Activated CD4-positive, alpha-beta T cell treated with anti-CD3 and anti-CD28 coated beads for 36 hours (primary cell): ENCODE measurements at regions not wholly inside any gene's neighbourhood (a gene's known extent, or its start where the extent isn't known, plus 50 kb on each side); places are given as distances from the start of the nearest gene placed in this dataset.

Experiments
- ATAC-seq: fragments of 200-7000 bp; cut with Tn5 transposase; one replicate; pipeline ENCODE4 v1.10.0; 2021; ENCODE audit warnings: mild to moderate bottlenecking, moderate library complexity
- CTCF ChIA-PET: fragments of 350-600 bp; sonication (Branson Sonifier 250); formaldehyde crosslinking; loops from one replicate; lab custom pipeline; 2021; ENCODE audit warnings: antibody characterized with exemption; lab: Charles Lee
- POLR2A ChIA-PET: fragments of 350-600 bp; sonication (Branson Sonifier 250); formaldehyde crosslinking; loops from one replicate; lab custom pipeline; 2021; ENCODE audit warnings: antibody characterized with exemption, inconsistent platforms; lab: Charles Lee
- DNase-seq: peaks from one replicate; pipeline ENCODE4 v3.0.0-alpha.2; 2020
- H3K27ac Mint-ChIP-seq: one replicate; pipeline ENCODE4 v1.8.0; 2021; ENCODE audit warnings: mixed read lengths
- H3K27me3 Mint-ChIP-seq: one replicate; pipeline ENCODE4 v1.8.0; 2021; ENCODE audit warnings: mixed read lengths
- H3K36me3 Mint-ChIP-seq: one replicate; pipeline ENCODE4 v1.8.0; 2021; ENCODE audit warnings: low read depth, mixed read lengths
- H3K4me1 Mint-ChIP-seq: one replicate; pipeline ENCODE4 v1.8.0; 2021; ENCODE audit warnings: mixed read lengths
- H3K4me3 Mint-ChIP-seq: one replicate; pipeline ENCODE4 v1.8.0; 2021; ENCODE audit warnings: mild to moderate bottlenecking, moderate library complexity, mixed read lengths
- H3K9me3 Mint-ChIP-seq: one replicate; pipeline ENCODE4 v1.8.0; 2021; ENCODE audit warnings: low read depth, mixed read lengths
- intact Hi-C, 2 experiments: fragments of 100-400 bp; cut with DNase I in 1 of 2; cut with micrococcal nuclease in 1 of 2; formaldehyde crosslinking; loops; one replicate each; pipeline versions ENCODE4 v1.14.2 to v1.15.1; 2022 to 2024; cut with DNase I, micrococcal nuclease

- intact Hi-C loops: no loop called here
- ATAC-seq (no peak), DNase-seq (no peak)
- H3K27me3 Mint-ChIP-seq: no peaks in the 10 kb centered on the region
- H3K4me1 Mint-ChIP-seq: no peaks in the 10 kb centered on the region
- H3K36me3 Mint-ChIP-seq: no peaks in the 10 kb centered on the region
- H3K27ac Mint-ChIP-seq: no peak overlapping the region
- no peaks in the 10 kb centered on the region for H3K9me3 Mint-ChIP-seq
- POLR2A ChIA-PET: no interaction called here
- CTCF ChIA-PET: no interaction called here
- H3K4me3 Mint-ChIP-seq: no peak overlapping the region
Observed at GRCh38 chr4:13905543-13905942, 278.0 kb upstream of the BOD1L1 start.

GRCh38 chr4:13906727-13907126 is 279.2 kb upstream of the BOD1L1 start:
- H3K27me3 Mint-ChIP-seq: no peaks in the 10 kb centered on the region
- no peak for ATAC-seq
- POLR2A ChIA-PET: no interaction called here

GRCh38 chr4:13907255-13907751 is 279.8 kb upstream of the BOD1L1 start:
- DNase-seq (no peak), ATAC-seq (peak; percentile 55)
- H3K9me3 Mint-ChIP-seq: no peaks in the 10 kb centered on the region
- no peak overlapping the region for H3K27ac Mint-ChIP-seq
- no peak overlapping the region for H3K4me3 Mint-ChIP-seq
- POLR2A ChIA-PET: no interaction called here
- no peaks in the 10 kb centered on the region for H3K4me1 Mint-ChIP-seq
- H3K27me3 Mint-ChIP-seq: no peaks in the 10 kb centered on the region
- H3K36me3 Mint-ChIP-seq: no peaks in the 10 kb centered on the region
- intact Hi-C loops: loop anchor here in 1 of 2 experiments (1.0 kb wide), 1 partner anchor 15 kb away; no protein-coding TSS in a partner anchor
- CTCF ChIA-PET: no interaction called here

More at GRCh38 chr4:13906727-13907126, 279.2 kb upstream of the BOD1L1 start:
- no peak overlapping the region for H3K27ac Mint-ChIP-seq
- DNase-seq: no peak
- CTCF ChIA-PET: no interaction called here
- H3K4me1 Mint-ChIP-seq: no peaks in the 10 kb centered on the region
- no peaks in the 10 kb centered on the region for H3K9me3 Mint-ChIP-seq
- H3K36me3 Mint-ChIP-seq: no peaks in the 10 kb centered on the region
- H3K4me3 Mint-ChIP-seq: no peak overlapping the region
- intact Hi-C loops: loop anchor here in 1 of 2 experiments (1.0 kb wide), 1 partner anchor 14 kb away; no protein-coding TSS in a partner anchor

GRCh38 chr4:13908455-13908854 is 280.9 kb upstream of the BOD1L1 start:
- ChIA-PET CTCF (no interaction called here), POLR2A (no interaction called here)
- no peaks in the 10 kb centered on the region for H3K27me3 Mint-ChIP-seq
- H3K4me3 Mint-ChIP-seq: no peak overlapping the region
- no peaks in the 10 kb centered on the region for H3K36me3 Mint-ChIP-seq
- intact Hi-C loops: no loop called here
- H3K4me1 Mint-ChIP-seq: no peaks in the 10 kb centered on the region
- no peak overlapping the region for H3K27ac Mint-ChIP-seq
- DNase-seq: no peak
- ATAC-seq: no peak
- no peaks in the 10 kb centered on the region for H3K9me3 Mint-ChIP-seq

GRCh38 chr4:13910556-13910955 is 283.0 kb upstream of the BOD1L1 start:
- H3K27ac Mint-ChIP-seq: no peak overlapping the region
- no peaks in the 10 kb centered on the region for H3K9me3 Mint-ChIP-seq
- H3K36me3 Mint-ChIP-seq: no peaks in the 10 kb centered on the region
- ATAC-seq: no peak
- peaks cover 2% of the 10 kb centered on the region for H3K27me3 Mint-ChIP-seq
- DNase-seq: no peak
- intact Hi-C loops: no loop called here
- H3K4me1 Mint-ChIP-seq: no peaks in the 10 kb centered on the region
- CTCF ChIA-PET: interaction anchor here (1.1 kb wide), 1 partner anchor 9 kb away, joined by 3 read pairs; no protein-coding TSS in a partner anchor
- POLR2A ChIA-PET: no interaction called here
- H3K4me3 Mint-ChIP-seq: no peak overlapping the region

GRCh38 chr4:13911256-13911655 is 283.7 kb upstream of the BOD1L1 start:
- no peaks in the 10 kb centered on the region for H3K4me1 Mint-ChIP-seq
- no peak overlapping the region for H3K4me3 Mint-ChIP-seq
- CTCF ChIA-PET: interaction anchor here (1.1 kb wide), 1 partner anchor 10 kb away, joined by 3 read pairs; no protein-coding TSS in a partner anchor
- H3K27ac Mint-ChIP-seq: no peak overlapping the region
- ATAC-seq: no peak
- POLR2A ChIA-PET: no interaction called here
- H3K9me3 Mint-ChIP-seq: no peaks in the 10 kb centered on the region
- peaks cover 4% of the 10 kb centered on the region for H3K27me3 Mint-ChIP-seq
- no peak for DNase-seq
- H3K36me3 Mint-ChIP-seq: no peaks in the 10 kb centered on the region
- intact Hi-C loops: no loop called here

GRCh38 chr4:13912436-13912925 is 285.0 kb upstream of the BOD1L1 start:
- DNase-seq: no peak
- Mint-ChIP-seq H3K4me1 (no peaks in the 10 kb centered on the region), H3K4me3 (no peak overlapping the region), H3K27me3 (peaks cover 4% of the 10 kb centered on the region), H3K27ac (no peak overlapping the region), H3K9me3 (no peaks in the 10 kb centered on the region), H3K36me3 (no peaks in the 10 kb centered on the region)
- POLR2A ChIA-PET: no interaction called here
- CTCF ChIA-PET: no interaction called here
- ATAC-seq: no peak
- intact Hi-C loops: no loop called here

- ATAC-seq (no peak), DNase-seq (no peak)
- Mint-ChIP-seq H3K27me3 (peaks cover 4% of the 10 kb centered on the region), H3K4me1 (no peaks in the 10 kb centered on the region), H3K36me3 (no peaks in the 10 kb centered on the region), H3K27ac (no peak overlapping the region), H3K9me3 (no peaks in the 10 kb centered on the region), H3K4me3 (no peak overlapping the region)
- ChIA-PET POLR2A (no interaction called here), CTCF (no interaction called here)
- intact Hi-C loops: no loop called here
Observed at GRCh38 chr4:13912966-13913365, 285.4 kb upstream of the BOD1L1 start.

- ChIA-PET CTCF (no interaction called here), POLR2A (no interaction called here)
- H3K9me3 Mint-ChIP-seq: no peaks in the 10 kb centered on the region
- intact Hi-C loops: no loop called here
- no peaks in the 10 kb centered on the region for H3K4me1 Mint-ChIP-seq
- H3K4me3 Mint-ChIP-seq: no peak overlapping the region
- H3K36me3 Mint-ChIP-seq: no peaks in the 10 kb centered on the region
- ATAC-seq (no peak), DNase-seq (no peak)
- H3K27me3 Mint-ChIP-seq: peaks cover 4% of the 10 kb centered on the region
- H3K27ac Mint-ChIP-seq: no peak overlapping the region
Observed at GRCh38 chr4:13917015-13917414, 289.5 kb upstream of the BOD1L1 start.

GRCh38 chr4:13918110-13918509 is 290.6 kb upstream of the BOD1L1 start:
- CTCF ChIA-PET: no interaction called here
- no peaks in the 10 kb centered on the region for H3K36me3 Mint-ChIP-seq
- DNase-seq: no peak
- no peaks in the 10 kb centered on the region for H3K9me3 Mint-ChIP-seq
- ATAC-seq: no peak
- no peak overlapping the region for H3K27ac Mint-ChIP-seq
- H3K27me3 Mint-ChIP-seq: peaks cover 7% of the 10 kb centered on the region
- POLR2A ChIA-PET: no interaction called here
- no peak overlapping the region for H3K4me3 Mint-ChIP-seq
- H3K4me1 Mint-ChIP-seq: no peaks in the 10 kb centered on the region
- intact Hi-C loops: no loop called here

GRCh38 chr4:13918991-13919441 is 291.5 kb upstream of the BOD1L1 start:
- POLR2A ChIA-PET: no interaction called here
- no peaks in the 10 kb centered on the region for H3K9me3 Mint-ChIP-seq
- intact Hi-C loops: no loop called here

GRCh38 chr4:13920111-13920875 is 292.8 kb upstream of the BOD1L1 start:
- CTCF ChIA-PET: no interaction called here
- Mint-ChIP-seq H3K9me3 (peaks cover 3% of the 10 kb centered on the region), H3K27ac (no peak overlapping the region), H3K4me1 (no peaks in the 10 kb centered on the region), H3K4me3 (no peak overlapping the region), H3K36me3 (no peaks in the 10 kb centered on the region), H3K27me3 (peaks cover 5% of the 10 kb centered on the region)
- DNase-seq (no peak), ATAC-seq (no peak)
- intact Hi-C loops: no loop called here
- POLR2A ChIA-PET: no interaction called here

More at GRCh38 chr4:13918991-13919441, 291.5 kb upstream of the BOD1L1 start:
- CTCF ChIA-PET: no interaction called here
- H3K4me1 Mint-ChIP-seq: no peaks in the 10 kb centered on the region
- DNase-seq (no peak), ATAC-seq (no peak)
- H3K27ac Mint-ChIP-seq: no peak overlapping the region
- no peaks in the 10 kb centered on the region for H3K36me3 Mint-ChIP-seq
- H3K27me3 Mint-ChIP-seq: peaks cover 7% of the 10 kb centered on the region
- H3K4me3 Mint-ChIP-seq: no peak overlapping the region
